GM23248 (cell line): ENCODE measurements at regions not wholly inside any gene's neighbourhood (a gene's known extent, or its start where the extent isn't known, plus 50 kb on each side); places are given as distances from the start of the nearest gene placed in this dataset.

Source experiments
- DNase-seq: peaks from one replicate; pipeline ENCODE4 v3.0.0-alpha.2; 2015
- H2AFZ ChIP-seq: fragments of 200-600 bp; sonication (generic); 2 replicates; pipeline ENCODE4 v1.6.1; 2016; ENCODE audit warnings: antibody characterized with exemption
- H3F3A ChIP-seq: fragments of 200-600 bp; sonication (generic); 2 replicates; pipeline ENCODE4 v1.6.1; 2016; ENCODE audit warnings: mild to moderate bottlenecking, antibody characterized with exemption, mixed run types; ENCODE audit not compliant: insufficient read depth
- H3K27ac ChIP-seq: fragments of 200-600 bp; sonication (generic); 2 replicates; pipeline ENCODE4 v1.5.1; 2016; ENCODE audit warnings: mild to moderate bottlenecking
- H3K27me3 ChIP-seq: fragments of 200-600 bp; sonication (generic); replicated peaks from 2 replicates; pipeline ENCODE4 v1.6.1; 2016; ENCODE audit warnings: mild to moderate bottlenecking; ENCODE audit not compliant: insufficient read depth
- H3K36me3 ChIP-seq: fragments of 200-600 bp; sonication (generic); 2 replicates; pipeline ENCODE4 v1.6.1; 2016; ENCODE audit warnings: low read depth, mild to moderate bottlenecking
- H3K4me1 ChIP-seq: fragments of 200-600 bp; sonication (generic); 2 replicates; pipeline ENCODE4 v1.6.1; 2016; ENCODE audit warnings: mild to moderate bottlenecking; ENCODE audit not compliant: insufficient read depth
- H3K4me2 ChIP-seq: fragments of 200-600 bp; sonication (generic); one replicate; pipeline ENCODE4 v1.6.1; 2016; ENCODE audit warnings: mild to moderate bottlenecking; ENCODE audit not compliant: unreplicated experiment
- H3K4me3 ChIP-seq: fragments of 200-600 bp; sonication (generic); 2 replicates; pipeline ENCODE4 v1.5.1; 2016; ENCODE audit warnings: mild to moderate bottlenecking
- H3K79me2 ChIP-seq: fragments of 200-600 bp; sonication (generic); 2 replicates; pipeline ENCODE4 v1.6.1; 2016; ENCODE audit warnings: mild to moderate bottlenecking; ENCODE audit not compliant: insufficient read depth
- H3K9ac ChIP-seq: fragments of 200-600 bp; sonication (generic); 2 replicates; pipeline ENCODE4 v1.6.1; 2016; ENCODE audit warnings: mild to moderate bottlenecking
- H3K9me2 ChIP-seq: fragments of 200-600 bp; sonication (generic); 2 replicates; pipeline ENCODE4 v1.6.1; 2016; ENCODE audit warnings: mixed run types, mild to moderate bottlenecking, moderate library complexity; ENCODE audit not compliant: insufficient read depth
- H3K9me3 ChIP-seq: fragments of 200-600 bp; sonication (generic); one replicate; pipeline ENCODE4 v1.6.1; 2017; ENCODE audit warnings: low read depth
- H4K20me1 ChIP-seq: fragments of 200-600 bp; sonication (generic); 2 replicates; pipeline ENCODE4 v1.6.0; 2016; ENCODE audit not compliant: insufficient read depth
- EZH2 ChIP-seq: fragments of 200-600 bp; sonication (generic); IDR thresholded peaks from 2 replicates; pipeline ENCODE4 v1.6.1; 2018; ENCODE audit warnings: antibody characterized with exemption, mild to moderate bottlenecking; ENCODE audit not compliant: insufficient read depth, poor library complexity, severe bottlenecking
- EZH2phosphoT487 ChIP-seq: fragments of 200-600 bp; sonication (generic); IDR thresholded peaks from 2 replicates; pipeline ENCODE4 v1.6.1; 2018; ENCODE audit warnings: antibody characterized with exemption, moderate library complexity, mild to moderate bottlenecking, low read depth; ENCODE audit not compliant: insufficient read depth
- WGBS, 2 experiments: methylation state at CpG; one replicate each; pipeline ENCODE4 v1.1.6; 2015 to 2017; ENCODE audit warnings: low lambda C conversion rate in 2 of 2, low coverage in 1 of 2; ENCODE audit errors: missing lambda C conversion rate in 2 of 2; 5-methylcytosine and 5-hydroxymethylcytosine counted together
- in situ Hi-C: fragments of 300-500 bp; cut with MboI; formaldehyde crosslinking; loops from 2 replicates; pipeline ENCODE4 v1.15.0; 2020

- Histone ChIP-seq H3K9ac (no peak overlapping the region), H3K9me3 (no peaks in the 10 kb centered on the region), H2AFZ (no peak overlapping the region)
These were observed 1257.2 kb downstream of the ADGRL3 start for GRCh38 chr4:62457356-62457755.

GRCh38 chr4:62455871-62456270 lies 1255.7 kb downstream of the ADGRL3 start:
- Histone ChIP-seq H3K9me2 (no peaks in the 10 kb centered on the region), H3K9me3 (no peaks in the 10 kb centered on the region), H3K36me3 (no peaks in the 10 kb centered on the region), H3K4me1 (no peaks in the 10 kb centered on the region), H3K27me3 (no peaks in the 10 kb centered on the region), H3F3A (no peaks in the 10 kb centered on the region), H4K20me1 (no peaks in the 10 kb centered on the region), H2AFZ (no peak overlapping the region), H3K9ac (no peak overlapping the region), H3K27ac (no peak overlapping the region), H3K79me2 (no peaks in the 10 kb centered on the region), H3K4me2 (no peak overlapping the region), H3K4me3 (no peak overlapping the region)
- no peak for DNase-seq
- TF ChIP-seq EZH2phosphoT487 (no peak), EZH2 (no peak)
- in situ Hi-C loops, result no loop called here

More at GRCh38 chr4:62457356-62457755, 1257.2 kb downstream of the ADGRL3 start:
- Histone ChIP-seq H3K4me2 (no peak overlapping the region), H3K4me1 (no peaks in the 10 kb centered on the region), H3K27me3 (no peaks in the 10 kb centered on the region), H3K27ac (no peak overlapping the region), H3F3A (no peaks in the 10 kb centered on the region), H3K4me3 (no peak overlapping the region), H3K9me2 (no peaks in the 10 kb centered on the region), H3K79me2 (no peaks in the 10 kb centered on the region), H4K20me1 (no peaks in the 10 kb centered on the region), H3K36me3 (no peaks in the 10 kb centered on the region)
- in situ Hi-C loops, result no loop called here
- TF ChIP-seq EZH2, result no peak
- TF ChIP-seq EZH2phosphoT487, result no peak
- WGBS, 2 experiments, result 14 to 16% methylated on average over 5 of the region's 5 CpGs
- DNase-seq, result no peak

- Histone ChIP-seq H3K79me2 (no peaks in the 10 kb centered on the region), H3F3A (no peaks in the 10 kb centered on the region), H3K9me3 (no peaks in the 10 kb centered on the region), H3K9ac (no peak overlapping the region), H3K9me2 (no peaks in the 10 kb centered on the region), H2AFZ (no peak overlapping the region), H3K27ac (no peak overlapping the region), H3K4me3 (no peak overlapping the region), H4K20me1 (no peaks in the 10 kb centered on the region), H3K27me3 (no peaks in the 10 kb centered on the region), H3K4me1 (no peaks in the 10 kb centered on the region), H3K4me2 (no peak overlapping the region), H3K36me3 (no peaks in the 10 kb centered on the region)
- 24 to 29% methylated on average over 1 of the region's 1 CpG for WGBS, 2 experiments
- DNase-seq, result no peak
- in situ Hi-C loops, result no loop called here
- TF ChIP-seq EZH2phosphoT487 (no peak), EZH2 (no peak)
These were observed 1254.4 kb downstream of the ADGRL3 start for GRCh38 chr4:62454535-62454934.

GRCh38 chr4:62450740-62451139 lies 1250.6 kb downstream of the ADGRL3 start:
- no peaks in the 10 kb centered on the region for H4K20me1 ChIP-seq
- H3K27ac ChIP-seq, result no peak overlapping the region
- H3K79me2 ChIP-seq, result no peaks in the 10 kb centered on the region
- no peaks in the 10 kb centered on the region for H3F3A ChIP-seq
- H3K9ac ChIP-seq, result no peak overlapping the region
- in situ Hi-C loops, result no loop called here
- no peak overlapping the region for H3K4me3 ChIP-seq
- no peaks in the 10 kb centered on the region for H3K27me3 ChIP-seq
- no peaks in the 10 kb centered on the region for H3K9me2 ChIP-seq
- H3K4me1 ChIP-seq, result no peaks in the 10 kb centered on the region
- no peak for TF ChIP-seq EZH2phosphoT487
- no peak for TF ChIP-seq EZH2
- no peak overlapping the region for H2AFZ ChIP-seq
- no peaks in the 10 kb centered on the region for H3K36me3 ChIP-seq
- DNase-seq, result no peak
- peaks cover 4% of the 10 kb centered on the region for H3K9me3 ChIP-seq
- no peak overlapping the region for H3K4me2 ChIP-seq

GRCh38 chr4:62449538-62449937 lies 1249.4 kb downstream of the ADGRL3 start:
- 0 to 2% methylated on average over 2 of the region's 2 CpGs for WGBS, 2 experiments
- Histone ChIP-seq H3K9me3 (peaks cover 11% of the 10 kb centered on the region), H3K36me3 (no peaks in the 10 kb centered on the region), H3K9me2 (no peaks in the 10 kb centered on the region), H3K27ac (no peak overlapping the region), H3F3A (no peaks in the 10 kb centered on the region), H2AFZ (no peak overlapping the region), H3K79me2 (no peaks in the 10 kb centered on the region), H3K9ac (no peak overlapping the region), H3K4me2 (no peak overlapping the region), H3K27me3 (no peaks in the 10 kb centered on the region), H3K4me3 (no peak overlapping the region), H4K20me1 (no peaks in the 10 kb centered on the region), H3K4me1 (no peaks in the 10 kb centered on the region)
- DNase-seq, result no peak
- TF ChIP-seq EZH2 (no peak), EZH2phosphoT487 (no peak)
- in situ Hi-C loops, result no loop called here
